ENCODE measurements at regions not wholly inside any gene's neighbourhood (a gene's known extent, or its start where the extent isn't known, plus 50 kb on each side); places are given as distances from the start of the nearest gene placed in this dataset.

DNA sequence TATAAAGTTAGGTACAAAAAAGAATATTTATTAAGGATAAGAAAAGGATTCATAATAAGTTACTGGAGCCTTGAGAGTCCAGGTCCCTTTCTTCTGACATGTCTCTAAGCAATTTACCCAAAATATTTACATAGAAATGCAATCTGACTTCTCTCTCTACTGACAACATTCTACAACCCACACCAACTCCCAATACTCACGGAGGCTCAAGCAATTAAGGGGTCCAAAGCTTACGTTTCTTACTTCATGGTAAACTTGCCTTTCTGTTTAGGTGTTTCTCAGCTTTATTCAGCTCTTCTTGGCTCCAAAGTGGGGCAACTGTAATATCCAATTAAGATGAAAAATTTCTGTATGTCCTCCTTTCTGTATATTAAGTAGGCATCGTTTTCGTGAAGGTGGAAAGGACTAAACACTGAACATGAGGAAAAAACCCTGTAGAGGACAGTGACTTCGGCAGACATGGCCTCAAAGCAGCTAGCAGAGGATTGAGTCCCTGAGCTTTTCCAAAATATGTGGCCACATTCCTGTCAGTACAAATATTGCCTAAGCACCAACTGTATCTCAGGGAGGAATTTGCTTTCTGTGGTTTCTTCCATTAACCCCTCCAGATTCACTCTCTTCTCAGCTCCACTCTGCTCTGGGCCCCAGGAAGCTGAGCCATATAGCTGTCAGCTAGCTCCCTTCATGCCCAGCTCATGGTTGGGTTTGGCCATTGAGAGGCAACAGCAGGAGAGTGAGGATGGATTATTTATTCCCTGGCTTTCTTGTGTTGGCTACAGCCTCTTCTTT lies 67.9 kb upstream of the GLS start:
- ChIA-PET POLR2A (no interaction called here), CTCF (interaction anchor here (0.9 to 1.1 kb wide), 3 partner anchors 10 to 38 kb away, joined by 3 read pairs; no protein-coding TSS in a partner anchor)
- DNase-seq (ENCODE audit: low read depth in 1 of 2, low spot score in 1 of 2): no peak
- TF ChIP-seq, protein P1, sequence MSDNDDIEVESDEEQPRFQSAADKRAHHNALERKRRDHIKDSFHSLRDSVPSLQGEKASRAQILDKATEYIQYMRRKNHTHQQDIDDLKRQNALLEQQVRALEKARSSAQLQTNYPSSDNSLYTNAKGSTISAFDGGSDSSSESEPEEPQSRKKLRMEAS (IDR thresholded peaks at IDR 0.05): no peak
- TF ChIP-seq HOXB13 (CRISPR knock-in tag; IDR thresholded peaks at IDR 0.05; ENCODE audit: low read depth): no peak
- TF ChIP-seq POLR2A (IDR thresholded peaks at IDR 0.05; ENCODE audit: low read length): no peak
- TF ChIP-seq SREBF2 (IDR thresholded peaks at IDR 0.05): no peak
- TF ChIP-seq, protein P2, sequence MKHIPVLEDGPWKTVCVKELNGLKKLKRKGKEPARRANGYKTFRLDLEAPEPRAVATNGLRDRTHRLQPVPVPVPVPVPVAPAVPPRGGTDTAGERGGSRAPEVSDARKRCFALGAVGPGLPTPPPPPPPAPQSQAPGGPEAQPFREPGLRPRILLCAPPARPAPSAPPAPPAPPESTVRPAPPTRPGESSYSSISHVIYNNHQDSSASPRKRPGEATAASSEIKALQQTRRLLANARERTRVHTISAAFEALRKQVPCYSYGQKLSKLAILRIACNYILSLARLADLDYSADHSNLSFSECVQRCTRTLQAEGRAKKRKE (CRISPR knock-in tag; IDR thresholded peaks at IDR 0.05; ENCODE audit: low read depth): no peak
- TF ChIP-seq NPAS2 (CRISPR knock-in tag; IDR thresholded peaks at IDR 0.05; ENCODE audit: borderline replicate concordance): no peak
- no peak for TF ChIP-seq HEYL (CRISPR knock-in tag; IDR thresholded peaks at IDR 0.05)
- no peak for TF ChIP-seq NFE2L2 (conservative IDR thresholded peaks at IDR 0.05; ENCODE audit: low read length)
- TF ChIP-seq POLR2AphosphoS2 (conservative IDR thresholded peaks at IDR 0.05; ENCODE audit: low read length): no peak
- no peak for TF ChIP-seq GATA3 (IDR thresholded peaks at IDR 0.05; ENCODE audit: borderline replicate concordance)
- no peak for TF ChIP-seq PHF8 (IDR thresholded peaks at IDR 0.05; ENCODE audit: borderline replicate concordance, low read depth)
- TF ChIP-seq BHLHE40 (IDR thresholded peaks at IDR 0.05; ENCODE audit: low read depth, low read length): no peak
- no peak for TF ChIP-seq FOXS1 (CRISPR knock-in tag; IDR thresholded peaks at IDR 0.05)
- TF ChIP-seq, protein P3, sequence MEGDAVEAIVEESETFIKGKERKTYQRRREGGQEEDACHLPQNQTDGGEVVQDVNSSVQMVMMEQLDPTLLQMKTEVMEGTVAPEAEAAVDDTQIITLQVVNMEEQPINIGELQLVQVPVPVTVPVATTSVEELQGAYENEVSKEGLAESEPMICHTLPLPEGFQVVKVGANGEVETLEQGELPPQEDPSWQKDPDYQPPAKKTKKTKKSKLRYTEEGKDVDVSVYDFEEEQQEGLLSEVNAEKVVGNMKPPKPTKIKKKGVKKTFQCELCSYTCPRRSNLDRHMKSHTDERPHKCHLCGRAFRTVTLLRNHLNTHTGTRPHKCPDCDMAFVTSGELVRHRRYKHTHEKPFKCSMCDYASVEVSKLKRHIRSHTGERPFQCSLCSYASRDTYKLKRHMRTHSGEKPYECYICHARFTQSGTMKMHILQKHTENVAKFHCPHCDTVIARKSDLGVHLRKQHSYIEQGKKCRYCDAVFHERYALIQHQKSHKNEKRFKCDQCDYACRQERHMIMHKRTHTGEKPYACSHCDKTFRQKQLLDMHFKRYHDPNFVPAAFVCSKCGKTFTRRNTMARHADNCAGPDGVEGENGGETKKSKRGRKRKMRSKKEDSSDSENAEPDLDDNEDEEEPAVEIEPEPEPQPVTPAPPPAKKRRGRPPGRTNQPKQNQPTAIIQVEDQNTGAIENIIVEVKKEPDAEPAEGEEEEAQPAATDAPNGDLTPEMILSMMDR (IDR thresholded peaks at IDR 0.05): no peak
- no peak overlapping the region for H3K4me3 ChIP-seq
- H3K9me3 ChIP-seq: 0 out of 3 replicates have a peak, but pooled peaks cover 4% of the 10 kb centered on the region
- no peak overlapping the region for H3K4me2 ChIP-seq
- peak in 1 of 2 experiments; percentile 52; a peak in 3 of 6 replicates for ATAC-seq
- H3K27ac ChIP-seq: 0 out of 6 replicates have a peak overlapping the region, but pooled peaks of 1 of the 2 experiments have one; percentile 22
- no peak for FAIRE-seq
- 82% methylated on average over 5 of the region's 5 CpGs for WGBS (ENCODE audit: missing lambda C conversion rate)
- peaks cover 23% of the 10 kb centered on the region for H3K4me1 ChIP-seq

DNA sequence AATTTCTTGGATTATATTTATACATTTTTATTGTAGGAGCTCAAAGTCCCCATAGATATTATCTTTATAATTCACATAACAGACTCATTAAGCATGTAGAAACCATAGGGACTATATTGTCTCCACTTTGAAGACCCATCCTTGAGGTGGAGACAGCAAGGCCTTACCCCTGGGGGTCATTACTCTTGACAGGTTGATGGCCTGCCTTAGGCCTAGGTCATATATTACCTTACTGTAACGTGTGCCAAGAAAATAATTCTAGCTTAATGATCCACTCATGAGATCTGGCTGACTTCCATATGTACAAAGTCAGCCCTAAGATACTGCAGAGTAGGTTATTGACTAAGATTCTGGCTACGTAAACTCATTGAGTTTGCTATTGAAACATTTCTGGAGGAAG lies 65.4 kb upstream of the GLS start:
- Histone ChIP-seq H3K9me3 (0 out of 3 replicates have a peak, but pooled peaks cover 4% of the 10 kb centered on the region), H3K4me2 (no peak overlapping the region), H3K27ac (no peak overlapping the region), H3K4me3 (no peak overlapping the region), H3K4me1 (peaks cover 9% of the 10 kb centered on the region)
- DNase-seq (ENCODE audit: low read depth in 1 of 2, low spot score in 1 of 2) (no peak), ATAC-seq (no peak), FAIRE-seq (no peak)
- POLR2A ChIA-PET: no interaction called here
- CTCF ChIA-PET: interaction anchor here (1.0 to 1.4 kb wide), 3 partner anchors 12 to 35 kb away, joined by 3 to 4 read pairs (median 3); no protein-coding TSS in a partner anchor
- WGBS (ENCODE audit: missing lambda C conversion rate): 67% methylated on average over 2 of the region's 2 CpGs
- TF ChIP-seq, protein P4, sequence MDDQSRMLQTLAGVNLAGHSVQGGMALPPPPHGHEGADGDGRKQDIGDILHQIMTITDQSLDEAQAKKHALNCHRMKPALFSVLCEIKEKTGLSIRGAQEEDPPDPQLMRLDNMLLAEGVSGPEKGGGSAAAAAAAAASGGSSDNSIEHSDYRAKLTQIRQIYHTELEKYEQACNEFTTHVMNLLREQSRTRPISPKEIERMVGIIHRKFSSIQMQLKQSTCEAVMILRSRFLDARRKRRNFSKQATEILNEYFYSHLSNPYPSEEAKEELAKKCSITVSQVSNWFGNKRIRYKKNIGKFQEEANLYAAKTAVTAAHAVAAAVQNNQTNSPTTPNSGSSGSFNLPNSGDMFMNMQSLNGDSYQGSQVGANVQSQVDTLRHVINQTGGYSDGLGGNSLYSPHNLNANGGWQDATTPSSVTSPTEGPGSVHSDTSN (IDR thresholded peaks at IDR 0.05): no peak
- TF ChIP-seq BHLHE40 (IDR thresholded peaks at IDR 0.05; ENCODE audit: low read depth, low read length) (no peak), RAD21 (conservative IDR thresholded peaks at IDR 0.05 in 1 of 2, IDR thresholded peaks at IDR 0.05 in 1 of 2) (no peak), CHD2 (IDR thresholded peaks at IDR 0.05; ENCODE audit: low read length, partially characterized antibody) (no peak), CBX2 (IDR thresholded peaks at IDR 0.05; ENCODE audit: borderline replicate concordance, low read depth) (no peak), ZC3H11A (IDR thresholded peaks at IDR 0.05) (no peak), BCL3 (IDR thresholded peaks at IDR 0.05) (no peak), FOXS1 (CRISPR knock-in tag; IDR thresholded peaks at IDR 0.05) (no peak), RCOR1 (IDR thresholded peaks at IDR 0.05; ENCODE audit: low read depth, low read length) (no peak), FOSL2 (IDR thresholded peaks at IDR 0.05) (no peak), FOSL2 (CRISPR knock-in tag; IDR thresholded peaks at IDR 0.05) (no peak), EHF (CRISPR knock-in tag; IDR thresholded peaks at IDR 0.05) (no peak), MAZ (IDR thresholded peaks at IDR 0.05; ENCODE audit: borderline replicate concordance, low read depth, low read length) (no peak), ZFP36 (IDR thresholded peaks at IDR 0.05; ENCODE audit: borderline replicate concordance, partially characterized antibody) (no peak)
- TF ChIP-seq, protein P5, sequence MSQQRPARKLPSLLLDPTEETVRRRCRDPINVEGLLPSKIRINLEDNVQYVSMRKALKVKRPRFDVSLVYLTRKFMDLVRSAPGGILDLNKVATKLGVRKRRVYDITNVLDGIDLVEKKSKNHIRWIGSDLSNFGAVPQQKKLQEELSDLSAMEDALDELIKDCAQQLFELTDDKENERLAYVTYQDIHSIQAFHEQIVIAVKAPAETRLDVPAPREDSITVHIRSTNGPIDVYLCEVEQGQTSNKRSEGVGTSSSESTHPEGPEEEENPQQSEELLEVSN (IDR thresholded peaks at IDR 0.05; ENCODE audit: borderline replicate concordance, low read depth): no peak
- TF ChIP-seq, protein P2 (CRISPR knock-in tag; IDR thresholded peaks at IDR 0.05; ENCODE audit: low read depth): no peak
- TF ChIP-seq, protein P6, sequence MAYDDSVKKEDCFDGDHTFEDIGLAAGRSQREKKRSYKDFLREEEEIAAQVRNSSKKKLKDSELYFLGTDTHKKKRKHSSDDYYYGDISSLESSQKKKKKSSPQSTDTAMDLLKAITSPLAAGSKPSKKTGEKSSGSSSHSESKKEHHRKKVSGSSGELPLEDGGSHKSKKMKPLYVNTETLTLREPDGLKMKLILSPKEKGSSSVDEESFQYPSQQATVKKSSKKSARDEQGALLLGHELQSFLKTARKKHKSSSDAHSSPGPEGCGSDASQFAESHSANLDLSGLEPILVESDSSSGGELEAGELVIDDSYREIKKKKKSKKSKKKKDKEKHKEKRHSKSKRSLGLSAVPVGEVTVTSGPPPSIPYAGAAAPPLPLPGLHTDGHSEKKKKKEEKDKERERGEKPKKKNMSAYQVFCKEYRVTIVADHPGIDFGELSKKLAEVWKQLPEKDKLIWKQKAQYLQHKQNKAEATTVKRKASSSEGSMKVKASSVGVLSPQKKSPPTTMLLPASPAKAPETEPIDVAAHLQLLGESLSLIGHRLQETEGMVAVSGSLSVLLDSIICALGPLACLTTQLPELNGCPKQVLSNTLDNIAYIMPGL (CRISPR knock-in tag; IDR thresholded peaks at IDR 0.05; ENCODE audit: borderline replicate concordance): no peak
